ENCODE measurements at regions not wholly inside any gene's neighbourhood (a gene's known extent, or its start where the extent isn't known, plus 50 kb on each side); places are given as distances from the start of the nearest gene placed in this dataset.

- TF ChIP-seq ATF6 (CRISPR knock-in tag; IDR thresholded peaks at IDR 0.05) (no peak), GTF2F1 (IDR thresholded peaks at IDR 0.05; ENCODE audit: low read depth, low read length) (no peak), NR3C1 (CRISPR knock-in tag; IDR thresholded peaks at IDR 0.05) (no peak), CREBBP (IDR thresholded peaks at IDR 0.05; ENCODE audit: low read depth, low read length) (no peak), SMARCA5 (IDR thresholded peaks at IDR 0.05) (no peak), NR2C2 (CRISPR knock-in tag; IDR thresholded peaks at IDR 0.05) (no peak), NR2C2 (tag; IDR thresholded peaks at IDR 0.05) (no peak), PHF20 (IDR thresholded peaks at IDR 0.05; ENCODE audit: partially characterized antibody) (no peak), POLR2A (conservative IDR thresholded peaks at IDR 0.05) (no peak), SLC30A9 (CRISPR knock-in tag; IDR thresholded peaks at IDR 0.05) (no peak), NFRKB (IDR thresholded peaks at IDR 0.05; ENCODE audit: low read depth) (no peak), EP300 (IDR thresholded peaks at IDR 0.05; ENCODE audit: low read length) (no peak), EZH2 (IDR thresholded peaks at IDR 0.05; ENCODE audit: borderline replicate concordance, low read depth, low read length) (no peak)
- TF ChIP-seq, protein P1, sequence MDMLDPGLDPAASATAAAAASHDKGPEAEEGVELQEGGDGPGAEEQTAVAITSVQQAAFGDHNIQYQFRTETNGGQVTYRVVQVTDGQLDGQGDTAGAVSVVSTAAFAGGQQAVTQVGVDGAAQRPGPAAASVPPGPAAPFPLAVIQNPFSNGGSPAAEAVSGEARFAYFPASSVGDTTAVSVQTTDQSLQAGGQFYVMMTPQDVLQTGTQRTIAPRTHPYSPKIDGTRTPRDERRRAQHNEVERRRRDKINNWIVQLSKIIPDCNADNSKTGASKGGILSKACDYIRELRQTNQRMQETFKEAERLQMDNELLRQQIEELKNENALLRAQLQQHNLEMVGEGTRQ (CRISPR knock-in tag; IDR thresholded peaks at IDR 0.05), result no peak
Measured at GRCh38 chr2:122031544-122032263, 276.3 kb downstream of the TSN start.
